ENCODE measurements at regions not wholly inside any gene's neighbourhood (a gene's known extent, or its start where the extent isn't known, plus 50 kb on each side); places are given as distances from the start of the nearest gene placed in this dataset.
"Not testable (repeated sequence)": the region's sequence is repeated elsewhere in the genome, so short reads cannot be mapped to it uniquely, and the experiment has no call there.

- DNase-seq (ENCODE audit: low read depth): not testable (repeated sequence)
Observed at GRCh38 chr2:37722971-37723370, 51.5 kb upstream of the CDC42EP3 start.

- DNase-seq (ENCODE audit: low read depth): no peak
Observed at GRCh38 chr2:37730037-37730818, 58.8 kb upstream of the CDC42EP3 start.

GRCh38 chr2:37732412-37732811 is 61.0 kb upstream of the CDC42EP3 start:
- not testable (repeated sequence) for DNase-seq (ENCODE audit: low read depth)

GRCh38 chr2:37733251-37733650 is 61.8 kb upstream of the CDC42EP3 start:
- no peak for DNase-seq (ENCODE audit: low read depth)

GRCh38 chr2:37733955-37734354 is 62.5 kb upstream of the CDC42EP3 start:
- DNase-seq (ENCODE audit: low read depth): not testable (repeated sequence)

GRCh38 chr2:37734891-37735523 is 63.6 kb upstream of the CDC42EP3 start:
- DNase-seq (ENCODE audit: low read depth): not testable (repeated sequence)

GRCh38 chr2:37735524-37735910 is 64.1 kb upstream of the CDC42EP3 start:
- DNase-seq (ENCODE audit: low read depth): not testable (repeated sequence)

GRCh38 chr2:37737507-37737906 is 66.1 kb upstream of the CDC42EP3 start:
- DNase-seq (ENCODE audit: low read depth): no peak

- DNase-seq (ENCODE audit: low read depth): no peak
Observed at GRCh38 chr2:37738266-37738885, 66.9 kb upstream of the CDC42EP3 start.

- no peak for DNase-seq (ENCODE audit: low read depth)
Observed at GRCh38 chr2:37739153-37739552, 67.7 kb upstream of the CDC42EP3 start.

GRCh38 chr2:37740164-37740739 is 68.8 kb upstream of the CDC42EP3 start:
- no peak for DNase-seq (ENCODE audit: low read depth)

- DNase-seq (ENCODE audit: low read depth): no peak
Observed at GRCh38 chr2:37742286-37742685, 70.8 kb upstream of the CDC42EP3 start.

GRCh38 chr2:37744010-37744409 is 72.6 kb upstream of the CDC42EP3 start:
- no peak for DNase-seq (ENCODE audit: low read depth)

GRCh38 chr2:37744961-37745360 is 73.5 kb upstream of the CDC42EP3 start:
- DNase-seq (ENCODE audit: low read depth): not testable (repeated sequence)

GRCh38 chr2:37746011-37746410 is 74.6 kb upstream of the CDC42EP3 start:
- not testable (repeated sequence) for DNase-seq (ENCODE audit: low read depth)

- DNase-seq (ENCODE audit: low read depth): no peak
Observed at GRCh38 chr2:37746883-37747282, 75.4 kb upstream of the CDC42EP3 start.

- DNase-seq (ENCODE audit: low read depth): no peak
Observed at GRCh38 chr2:37748541-37748940, 77.1 kb upstream of the CDC42EP3 start.

GRCh38 chr2:37750286-37750685 is 78.8 kb upstream of the CDC42EP3 start:
- DNase-seq (ENCODE audit: low read depth): not testable (repeated sequence)

- no peak for DNase-seq (ENCODE audit: low read depth)
Observed at GRCh38 chr2:37752766-37753165, 81.3 kb upstream of the CDC42EP3 start.

GRCh38 chr2:37753758-37754157 is 82.3 kb upstream of the CDC42EP3 start:
- DNase-seq (ENCODE audit: low read depth): no peak

GRCh38 chr2:37755961-37756559 is 84.6 kb upstream of the CDC42EP3 start:
- DNase-seq (ENCODE audit: low read depth): not testable (repeated sequence)

- not testable (repeated sequence) for DNase-seq (ENCODE audit: low read depth)
Observed at GRCh38 chr2:37757456-37757855, 86.0 kb upstream of the CDC42EP3 start.

All from T follicular helper cell (primary cell).